NCI-H1092 treated with DMSO at 0.1 percent for 48 hours (cell line): ENCODE measurements at regions not wholly inside any gene's neighbourhood (a gene's known extent, or its start where the extent isn't known, plus 50 kb on each side); places are given as distances from the start of the nearest gene placed in this dataset.

Experiments
- DNase-seq: peaks from one replicate; lab custom pipeline; 2025; lab: John Stamatoyannopoulos, UW

GRCh38 chr15:79230766-79231165 is 51.8 kb upstream of the ANKRD34C start:
- DNase-seq: no peak

GRCh38 chr15:79222808-79223207 is 59.7 kb upstream of the ANKRD34C start:
- no peak for DNase-seq

GRCh38 chr15:79221696-79222095 is 60.8 kb upstream of the ANKRD34C start:
- DNase-seq: no peak

GRCh38 chr15:79219393-79220056 is 63.0 kb upstream of the ANKRD34C start:
- no peak for DNase-seq

GRCh38 chr15:79218588-79219200 is 63.8 kb upstream of the ANKRD34C start:
- no peak for DNase-seq

GRCh38 chr15:79213650-79214049 is 68.9 kb upstream of the ANKRD34C start:
- DNase-seq: no peak

- DNase-seq: no peak
Observed at GRCh38 chr15:79212589-79213157, 69.8 kb upstream of the ANKRD34C start.

GRCh38 chr15:79211481-79211880 is 71.0 kb upstream of the ANKRD34C start:
- DNase-seq: no peak

GRCh38 chr15:79209690-79210089 is 72.8 kb upstream of the ANKRD34C start:
- no peak for DNase-seq

- DNase-seq: no peak
Observed at GRCh38 chr15:79209116-79209515, 73.4 kb upstream of the ANKRD34C start.

GRCh38 chr15:79208179-79208578 is 74.3 kb upstream of the ANKRD34C start:
- no peak for DNase-seq

GRCh38 chr15:79206940-79207339 is 75.6 kb upstream of the ANKRD34C start:
- DNase-seq: no peak

- no peak for DNase-seq
Observed at GRCh38 chr15:79204886-79205675, 77.4 kb upstream of the ANKRD34C start.

- DNase-seq: no peak
Observed at GRCh38 chr15:79198461-79198860, 84.1 kb upstream of the ANKRD34C start.

- no peak for DNase-seq
Observed at GRCh38 chr15:79197285-79197684, 85.2 kb upstream of the ANKRD34C start.

- no peak for DNase-seq
Observed at GRCh38 chr15:79195802-79196201, 86.7 kb upstream of the ANKRD34C start.

GRCh38 chr15:79195239-79195638 is 87.3 kb upstream of the ANKRD34C start:
- DNase-seq: no peak

GRCh38 chr15:79194386-79194785 is 88.1 kb upstream of the ANKRD34C start:
- no peak for DNase-seq

GRCh38 chr15:79193549-79193948 is 89.0 kb upstream of the ANKRD34C start:
- DNase-seq: no peak

- no peak for DNase-seq
Observed at GRCh38 chr15:79193103-79193502, 89.4 kb upstream of the ANKRD34C start.

- no peak for DNase-seq
Observed at GRCh38 chr15:79192462-79193036, 90.0 kb upstream of the ANKRD34C start.

GRCh38 chr15:79190093-79190492 is 92.4 kb upstream of the ANKRD34C start:
- DNase-seq: peak; percentile 32
